Superior temporal gyrus (tissue), 1 donor: ENCODE measurements at regions not wholly inside any gene's neighbourhood (a gene's known extent, or its start where the extent isn't known, plus 50 kb on each side); places are given as distances from the start of the nearest gene placed in this dataset.

ENCODE experiments used
- DNase-seq: peaks from one replicate; pipeline ENCODE4 v3.0.0-alpha.2; 2016; ENCODE audit errors: extremely low spot score

DNA sequence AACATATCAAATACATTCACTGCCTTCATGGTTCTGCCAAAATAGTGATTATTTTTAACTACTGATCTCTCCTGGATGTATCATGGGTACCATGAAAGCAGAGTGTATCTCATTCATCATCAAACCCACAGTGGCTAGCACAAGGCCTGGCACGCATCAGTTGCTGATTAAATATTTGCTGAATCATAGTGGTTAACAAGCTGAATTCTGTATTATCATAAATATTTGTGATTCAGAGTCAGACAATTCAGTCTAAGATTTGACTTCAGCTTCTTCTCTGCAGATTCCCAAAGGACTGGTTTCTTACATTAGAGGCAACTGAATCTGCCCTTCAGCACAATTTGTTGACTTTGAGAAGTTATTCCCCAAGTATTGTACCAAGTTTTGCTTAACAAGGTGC lies 715.8 kb upstream of the LRRC4C start:
- DNase-seq = no peak

DNA sequence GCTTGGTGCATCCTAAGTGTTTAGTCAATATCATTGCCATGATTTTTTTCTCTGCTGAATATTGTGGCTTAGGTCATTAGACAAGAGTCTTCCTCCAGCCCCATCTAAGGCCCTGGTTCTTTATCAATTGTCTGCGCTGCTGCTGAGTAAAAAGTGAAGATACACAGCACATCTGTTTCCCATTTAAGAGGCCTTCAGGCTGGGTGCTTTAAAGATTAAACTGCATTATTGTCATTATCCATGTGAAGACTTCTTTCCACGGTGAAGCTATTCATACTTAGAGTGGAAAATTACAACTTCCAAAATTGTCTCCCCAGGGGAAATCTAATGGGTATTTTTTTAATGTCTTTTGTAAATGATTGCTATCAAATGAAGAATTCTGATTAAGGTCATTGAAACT lies 719.8 kb upstream of the LRRC4C start:
- DNase-seq = no peak

DNA sequence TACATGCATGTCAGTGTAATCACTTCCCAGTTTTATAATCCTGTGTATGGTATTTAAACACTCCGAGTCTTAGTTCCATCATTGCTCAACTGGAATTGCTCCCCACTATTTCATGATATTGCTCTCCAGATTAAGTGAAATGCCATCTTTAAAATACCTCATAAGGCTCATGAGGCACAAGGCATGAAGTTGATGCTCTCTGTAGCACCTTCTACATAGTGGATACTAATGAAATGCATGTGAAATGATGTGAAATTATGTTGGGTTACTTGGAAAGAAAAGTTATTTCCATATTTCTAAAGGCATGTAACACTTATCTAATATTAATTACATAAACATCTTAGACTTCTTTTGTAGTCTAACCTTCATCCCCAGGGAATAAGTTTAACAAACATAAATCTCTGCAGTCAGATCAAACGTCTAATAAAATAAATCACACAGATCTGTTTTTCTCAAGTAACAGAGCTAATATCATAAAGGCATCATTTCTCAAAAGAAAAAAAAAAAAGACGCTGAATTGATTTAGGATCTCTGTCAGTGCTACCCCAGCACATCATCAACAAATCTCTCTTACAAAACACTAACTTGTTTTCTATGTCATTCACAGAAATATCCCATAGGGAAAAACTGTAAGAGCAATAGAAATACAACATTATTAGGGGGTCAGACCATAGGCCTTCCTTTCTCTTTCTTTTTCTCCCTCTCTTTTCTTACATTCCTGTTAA lies 736.0 kb upstream of the LRRC4C start:
- no peak for DNase-seq

DNA sequence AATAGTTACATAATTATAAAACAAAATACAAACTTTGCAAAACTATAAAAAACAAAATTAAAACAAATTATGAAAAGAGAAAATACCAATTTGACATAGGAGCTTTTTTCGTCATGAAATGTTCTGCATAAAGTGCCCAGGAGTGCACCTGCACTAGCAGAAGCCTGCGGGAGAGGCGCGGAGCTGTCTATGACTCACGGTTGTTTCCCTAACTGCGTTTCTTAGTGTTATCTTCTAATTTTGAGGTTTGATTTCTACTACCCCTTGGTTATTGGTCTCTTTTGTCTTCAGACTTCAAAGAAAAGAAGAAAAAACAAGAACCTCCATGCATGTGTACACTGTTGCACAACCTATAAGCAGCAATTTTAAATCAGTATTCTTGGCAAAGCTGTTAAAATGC lies 740.9 kb upstream of the LRRC4C start:
- no peak for DNase-seq

DNA sequence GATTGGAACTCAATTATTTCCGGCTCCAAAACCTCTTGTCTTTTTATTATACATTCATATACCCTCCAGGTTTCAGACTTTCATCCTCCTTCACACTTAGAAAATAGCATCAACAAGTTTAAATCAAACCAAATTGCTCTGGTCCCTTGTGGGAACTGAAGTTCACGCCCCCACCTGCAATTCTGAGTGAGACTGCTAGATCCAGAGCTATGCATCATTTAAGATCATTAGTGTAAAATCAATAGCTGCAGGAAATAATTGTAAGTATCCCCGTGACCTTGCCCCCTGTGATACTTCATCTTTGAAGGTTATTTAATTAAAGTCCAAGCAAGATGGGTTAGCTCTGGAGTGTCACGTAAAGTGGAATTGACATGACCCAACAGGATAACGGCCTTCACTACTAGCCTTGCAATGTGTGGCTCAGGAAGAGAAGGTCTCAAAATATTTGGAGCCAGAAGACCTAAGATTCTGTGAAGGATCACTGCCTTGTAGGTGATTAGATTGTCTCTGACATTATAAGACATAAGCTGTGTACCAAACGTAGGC lies 742.2 kb upstream of the LRRC4C start:
- DNase-seq = no peak

DNA sequence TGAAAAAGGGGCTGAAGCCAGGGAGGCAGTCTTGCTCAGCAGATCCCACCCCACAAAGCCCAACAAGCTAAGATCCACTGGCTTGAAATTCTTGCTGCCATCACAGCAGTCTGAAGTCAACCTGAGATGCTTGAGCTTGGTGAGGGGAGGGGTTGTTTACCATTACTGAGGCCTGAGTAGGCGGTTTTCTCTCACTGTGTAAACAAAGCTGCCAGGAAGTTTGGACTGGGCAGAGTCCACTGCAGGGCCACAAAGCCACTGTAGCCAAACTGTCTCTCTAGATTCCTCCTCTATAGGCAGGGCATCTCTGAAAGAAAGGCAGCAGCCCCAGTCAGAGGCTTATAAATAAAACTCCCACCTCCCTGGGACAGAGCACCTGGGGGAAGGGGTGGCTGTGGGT lies 746.1 kb upstream of the LRRC4C start:
- DNase-seq = no peak

DNA sequence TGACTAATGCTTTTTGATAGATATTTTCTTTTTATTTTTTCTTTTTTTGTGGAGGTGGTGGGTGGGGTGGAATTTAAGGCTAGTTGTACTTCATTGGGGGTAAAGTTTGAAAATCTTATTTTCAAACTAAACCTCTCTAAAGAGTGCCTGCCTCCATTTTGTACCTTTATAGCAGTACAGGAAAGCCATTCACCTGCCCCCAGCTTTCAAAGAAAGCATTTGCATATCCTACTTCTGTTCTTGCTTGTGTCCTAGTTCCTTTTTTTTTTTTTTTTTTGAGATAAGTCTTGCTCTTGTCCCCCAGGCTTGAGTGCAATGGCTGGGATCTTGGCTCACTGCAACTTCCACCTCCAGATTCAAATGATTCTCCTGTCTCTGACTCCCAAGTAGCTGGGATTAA lies 766.2 kb upstream of the LRRC4C start:
- DNase-seq = no peak

DNA sequence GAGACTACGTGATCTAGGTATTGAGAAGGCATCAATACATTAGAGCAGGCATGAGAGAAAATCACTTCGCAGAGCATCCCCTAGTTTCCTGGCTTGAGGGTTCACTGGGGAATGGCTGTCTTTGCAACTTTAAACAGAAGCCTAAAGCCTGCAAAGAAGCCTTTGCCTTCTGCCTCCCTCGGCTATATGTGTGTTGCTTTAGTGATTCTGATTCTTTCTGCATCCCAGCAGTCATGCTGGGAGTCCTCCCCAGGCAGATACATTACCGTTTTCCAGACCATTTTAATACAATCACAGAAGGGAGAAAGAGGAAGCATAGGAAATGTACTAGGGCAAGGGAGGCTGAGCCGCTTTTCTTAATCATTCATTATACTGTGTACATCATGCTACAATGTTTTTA lies 773.2 kb upstream of the LRRC4C start:
- DNase-seq = no peak

DNA sequence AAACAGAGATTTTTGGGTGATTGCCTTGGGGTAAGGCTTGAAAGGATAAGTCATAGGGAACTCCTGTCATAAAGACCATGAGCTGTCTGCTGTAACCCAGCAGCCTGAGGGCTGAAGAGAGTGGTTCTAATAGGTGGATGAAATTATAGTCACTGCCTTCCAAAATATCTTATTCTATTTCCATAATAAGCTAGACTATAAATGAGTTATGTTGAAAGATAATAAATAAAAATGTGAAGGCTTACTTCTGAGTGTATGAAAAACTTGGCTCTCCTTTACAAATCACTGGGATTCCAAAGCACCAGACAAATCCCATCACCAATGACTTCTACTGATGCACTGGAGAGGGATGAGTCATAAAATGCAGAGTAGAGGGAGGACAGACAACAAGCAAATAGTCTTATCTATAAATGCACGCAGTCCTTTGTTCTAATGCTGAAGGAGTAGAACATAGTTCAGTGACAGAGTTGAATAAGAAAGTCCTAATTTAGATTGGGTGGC lies 775.0 kb upstream of the LRRC4C start:
- no peak for DNase-seq

DNA sequence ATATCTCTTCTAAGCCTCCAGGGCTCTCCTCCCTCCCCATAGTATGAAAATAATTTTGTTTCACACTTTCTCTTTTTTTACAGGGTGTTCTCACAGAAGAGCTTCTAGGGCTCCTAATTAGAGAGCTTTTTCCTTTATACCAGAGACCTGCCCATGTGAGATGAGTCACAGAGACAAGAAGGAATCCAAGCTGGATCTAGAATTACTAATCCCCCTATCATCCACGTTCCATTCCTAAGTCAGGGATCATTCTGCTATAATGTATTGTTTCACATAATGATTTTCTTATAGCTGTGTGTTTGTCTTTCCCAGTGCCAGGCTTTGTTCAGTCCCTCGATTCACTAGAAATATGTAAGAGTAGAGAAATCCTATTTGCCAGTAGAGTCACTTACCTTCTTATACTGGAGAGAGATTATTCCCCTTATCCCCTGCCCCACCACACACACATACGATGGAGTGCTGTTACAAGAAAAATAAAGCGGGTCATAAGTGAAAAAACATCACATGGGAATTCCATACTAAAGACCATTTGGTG lies 778.3 kb upstream of the LRRC4C start:
- peak; percentile 38 for DNase-seq

DNA sequence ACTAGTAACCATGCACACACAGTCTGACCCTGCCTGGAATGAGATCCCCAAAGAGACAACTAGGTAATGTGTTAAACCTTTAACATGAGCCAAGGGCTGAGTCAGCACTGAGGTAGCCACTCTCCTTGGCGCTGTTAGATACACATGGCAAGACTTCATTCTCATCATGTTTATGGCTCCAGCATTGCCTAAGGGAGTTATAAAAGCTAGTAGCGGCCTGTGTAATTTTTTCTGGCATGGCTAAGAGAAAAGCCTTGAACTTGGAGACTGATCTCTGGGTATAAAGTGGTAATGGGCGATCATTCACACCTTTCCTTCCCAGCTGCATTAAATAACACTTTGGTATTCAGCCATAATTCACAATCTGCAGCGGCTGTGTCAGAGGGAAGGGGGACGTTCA lies 779.7 kb upstream of the LRRC4C start:
- no peak for DNase-seq

DNA sequence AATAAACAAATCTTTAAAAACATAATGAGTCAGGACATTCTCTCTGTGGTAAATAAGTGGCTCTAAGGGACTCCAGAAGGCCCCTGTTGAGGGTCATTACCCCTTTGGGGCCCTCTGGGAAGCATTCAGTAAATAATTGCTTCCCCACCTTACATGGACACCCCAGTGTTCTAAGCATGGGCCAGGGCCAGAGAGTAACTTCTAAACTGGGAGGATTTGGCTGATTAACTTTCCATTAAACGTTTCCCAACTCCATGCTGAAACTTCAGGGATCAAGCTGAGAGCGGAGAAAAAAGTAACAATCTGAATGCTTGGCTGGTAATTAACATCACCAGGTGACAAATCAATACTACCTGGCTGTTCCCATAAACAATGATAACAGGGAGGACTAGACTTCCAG lies 783.9 kb upstream of the LRRC4C start:
- no peak for DNase-seq

DNA sequence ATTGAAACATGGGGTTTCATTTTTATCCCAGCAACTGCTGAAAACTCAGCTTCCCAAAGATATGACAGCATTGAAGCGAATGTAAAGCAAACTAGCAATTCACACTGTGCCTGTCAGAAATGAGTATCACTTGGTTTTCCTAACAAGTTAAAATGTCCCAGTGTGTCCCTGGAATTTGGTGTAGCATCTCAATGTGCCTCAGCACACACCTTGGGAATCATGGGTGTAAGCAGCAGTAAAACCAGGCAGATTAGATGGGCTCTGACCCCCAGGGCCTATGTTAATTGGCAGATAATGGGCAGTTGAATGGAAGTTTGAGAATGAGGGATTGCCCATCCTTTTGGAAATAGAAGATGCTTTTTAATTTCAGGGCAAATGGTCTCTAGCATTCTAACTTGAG lies 784.9 kb upstream of the LRRC4C start:
- no peak for DNase-seq

DNA sequence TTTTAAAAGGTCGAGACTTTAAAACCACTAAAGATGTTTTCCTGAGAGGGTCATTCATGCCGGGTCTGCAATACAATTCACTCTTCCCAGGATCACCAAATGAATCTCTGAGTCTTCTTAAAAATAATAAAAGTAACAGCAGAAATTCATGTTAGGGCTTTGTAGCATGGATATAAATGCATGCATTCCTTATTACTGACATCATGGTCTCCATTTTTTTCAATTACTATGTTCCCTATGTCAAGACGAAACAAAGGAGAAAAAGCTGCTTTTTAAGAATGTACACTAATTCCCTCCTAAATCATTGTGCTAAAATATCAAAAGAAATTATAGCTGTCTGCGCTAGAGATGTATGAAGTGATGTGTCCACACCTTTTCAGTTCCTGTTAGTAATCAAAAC lies 789.9 kb upstream of the LRRC4C start:
- no peak for DNase-seq

DNA sequence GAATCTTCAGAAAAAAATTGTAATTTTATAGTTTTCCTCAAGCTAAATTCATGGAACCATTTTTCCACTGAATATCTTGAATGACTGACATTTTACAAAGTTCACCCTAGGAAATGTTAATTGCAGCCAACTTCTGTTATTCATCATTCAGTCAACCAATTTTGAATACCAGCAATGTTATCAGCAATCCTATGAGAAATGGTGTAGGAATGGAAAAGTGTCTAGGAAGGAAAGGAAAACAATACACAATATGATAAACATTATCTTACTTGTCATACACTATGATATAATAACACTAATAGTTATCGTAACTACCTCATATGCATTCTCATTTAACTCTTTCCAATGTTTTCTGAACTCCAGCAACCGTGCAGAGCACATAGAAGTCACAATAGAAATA lies 790.5 kb upstream of the LRRC4C start:
- no peak for DNase-seq

DNA sequence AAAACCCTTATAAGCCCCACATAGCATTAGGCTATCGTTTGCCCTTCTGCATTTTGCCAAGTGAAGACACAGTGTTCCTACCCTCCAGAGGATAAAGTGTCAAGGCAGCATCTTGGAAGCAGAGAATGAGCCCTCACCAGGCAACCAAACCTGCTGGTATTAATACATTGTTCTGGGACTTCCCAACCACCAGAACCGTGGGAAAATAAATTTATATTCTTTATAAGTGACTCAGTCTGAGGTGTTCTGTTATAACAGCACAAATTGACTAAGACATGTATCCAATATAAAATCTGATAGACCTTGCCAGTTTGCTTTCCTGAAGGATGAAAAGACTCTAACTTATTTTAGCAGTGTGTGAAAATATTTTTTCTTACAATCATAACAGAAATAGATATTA lies 792.5 kb upstream of the LRRC4C start:
- DNase-seq = no peak

DNA sequence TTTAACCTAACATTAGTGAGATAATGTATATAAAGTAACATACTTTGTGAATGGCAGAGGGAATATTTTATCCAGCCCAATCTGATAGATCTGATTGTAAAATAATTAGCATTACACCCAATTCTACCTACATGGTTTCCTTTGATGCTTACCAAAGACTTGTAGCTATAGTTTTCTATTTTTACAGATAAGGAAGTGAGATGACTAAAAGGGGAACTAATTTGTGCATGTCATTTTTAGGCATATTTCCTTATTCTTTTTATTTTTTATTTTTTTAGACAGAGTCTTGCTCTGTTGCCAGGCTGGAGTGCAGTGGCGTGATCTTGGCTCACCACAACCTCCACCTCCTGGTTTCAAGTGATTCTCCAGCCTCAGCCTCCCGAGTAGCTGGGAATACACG lies 793.7 kb upstream of the LRRC4C start:
- no peak for DNase-seq

DNA sequence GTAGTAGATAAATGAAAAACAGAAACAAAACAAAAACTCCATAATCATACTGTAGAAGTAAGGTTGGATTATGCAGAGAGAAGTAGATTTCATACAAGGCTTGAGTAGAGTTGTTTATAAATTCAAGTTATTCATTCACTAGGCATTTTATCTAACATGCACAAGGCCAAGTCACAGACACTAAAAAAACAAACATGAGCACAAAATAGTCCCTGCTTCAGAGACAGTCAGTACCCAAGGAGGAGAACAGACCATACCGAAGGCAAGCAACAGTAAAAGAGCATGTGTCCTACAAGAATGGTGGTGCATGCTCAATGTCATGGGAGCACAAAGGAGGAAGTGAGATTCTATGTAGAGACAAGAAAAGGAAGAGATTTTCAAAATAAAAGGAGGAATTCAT lies 796.5 kb upstream of the LRRC4C start:
- no peak for DNase-seq

DNA sequence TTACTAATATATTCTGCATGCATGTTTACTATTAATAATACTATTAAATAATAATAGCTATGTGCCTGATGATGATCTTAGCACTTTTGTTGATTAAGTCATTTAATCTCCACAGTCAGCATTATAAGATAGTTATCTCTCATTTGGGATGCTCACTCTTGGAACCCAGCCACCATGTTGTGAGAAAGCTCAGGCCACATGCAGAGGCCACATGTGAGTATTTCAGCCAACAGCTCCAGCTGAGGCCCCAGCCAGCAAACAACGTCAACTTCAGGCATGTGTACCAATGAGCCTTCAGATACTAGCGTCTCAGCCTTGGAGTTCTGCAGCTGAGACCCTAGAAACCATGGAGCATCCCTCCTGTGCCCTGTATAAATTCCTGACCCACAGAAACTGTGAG lies 798.1 kb upstream of the LRRC4C start:
- DNase-seq = no peak

DNA sequence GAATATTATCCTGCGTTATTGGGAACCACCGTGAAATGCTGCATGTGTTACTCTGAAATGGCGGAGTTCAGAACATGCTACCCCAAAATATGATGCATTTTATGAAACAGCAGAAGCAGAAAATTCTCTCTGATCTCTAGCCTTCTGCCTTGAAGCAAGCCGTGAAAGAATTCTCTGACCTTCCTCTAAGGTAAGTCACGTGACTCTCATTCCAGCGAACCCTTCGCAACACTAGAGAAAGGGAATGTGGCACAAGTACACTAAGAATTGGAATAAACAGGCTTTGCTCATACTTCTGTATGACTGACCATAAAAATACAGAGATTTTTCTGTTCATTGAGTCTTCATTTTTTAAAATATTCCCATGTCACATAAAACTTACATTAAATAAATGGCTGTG lies 805.6 kb upstream of the LRRC4C start:
- no peak for DNase-seq

DNA sequence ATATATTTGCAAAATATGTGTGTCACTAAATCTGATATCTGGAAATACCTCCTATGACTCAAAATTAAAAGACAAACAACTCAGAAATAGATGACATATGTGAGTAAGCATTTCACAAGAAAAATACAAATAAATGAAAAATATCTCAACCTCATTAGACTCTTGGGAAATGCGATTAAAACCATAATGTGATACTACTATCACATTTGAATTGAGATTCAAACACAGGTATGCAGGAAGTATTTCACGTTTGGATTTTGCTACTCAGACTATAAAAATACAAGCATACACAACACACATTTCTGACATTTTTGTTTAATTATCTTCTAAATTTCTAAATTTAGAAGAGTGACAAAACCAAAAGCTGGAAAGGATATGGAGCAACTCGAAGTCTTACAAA lies 811.9 kb upstream of the LRRC4C start:
- DNase-seq = no peak

DNA sequence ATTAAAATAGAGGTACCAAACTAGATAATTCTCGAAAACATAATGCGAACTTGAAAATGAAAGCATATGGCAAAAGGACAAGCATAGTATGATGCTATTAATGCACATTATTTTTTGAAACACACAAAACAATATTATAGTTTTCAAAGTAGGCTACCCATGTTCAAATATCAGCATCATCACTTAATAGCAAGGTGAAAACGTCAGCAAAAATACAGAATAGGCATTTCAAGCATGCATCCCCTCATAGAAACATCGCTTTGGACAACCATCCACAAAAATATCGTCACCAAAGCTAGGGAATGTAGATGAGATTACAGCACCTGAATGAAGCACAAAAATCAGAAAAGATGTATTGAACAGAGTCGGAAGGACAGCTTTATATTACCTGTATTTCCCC lies 814.5 kb upstream of the LRRC4C start:
- no peak for DNase-seq

DNA sequence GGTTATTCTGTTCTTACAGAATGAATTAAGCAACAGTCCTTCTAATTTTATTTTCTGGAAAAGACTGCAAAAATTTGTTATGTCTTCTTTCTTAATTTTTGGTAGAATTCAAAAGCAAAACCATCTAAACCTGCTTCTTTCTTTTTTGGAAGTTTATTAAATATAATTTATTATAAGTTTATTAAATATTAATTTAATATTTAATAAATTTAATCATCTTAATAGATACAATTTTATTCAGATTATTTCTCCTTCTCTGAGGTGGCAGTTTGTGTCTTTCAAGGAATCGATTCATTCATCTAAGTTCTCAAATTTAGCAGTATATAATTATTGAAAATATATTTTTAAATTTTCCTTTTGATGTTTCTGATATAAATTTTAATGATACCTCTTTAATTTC lies 837.5 kb upstream of the LRRC4C start:
- DNase-seq = no peak

DNA sequence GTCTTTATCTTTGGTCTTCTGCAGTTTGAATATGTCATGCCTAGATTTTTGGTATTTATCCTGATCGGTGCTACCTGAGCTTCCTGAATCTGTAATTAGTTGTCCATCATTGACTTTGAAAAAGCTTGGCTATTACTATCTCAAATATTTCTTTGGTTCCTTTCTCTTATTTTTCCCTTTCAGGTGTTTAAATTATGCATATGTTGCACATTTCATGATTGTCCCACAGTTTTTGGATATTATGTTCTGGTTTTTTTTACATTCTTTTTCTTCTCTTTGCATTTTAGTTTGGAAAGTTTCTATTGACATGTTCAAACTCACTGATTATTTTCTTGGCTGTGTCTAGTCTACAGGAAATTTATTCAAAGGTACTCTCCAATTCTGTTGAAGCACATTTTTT lies 840.3 kb upstream of the LRRC4C start:
- DNase-seq = no peak
